ENCODE measurements at regions not wholly inside any gene's neighbourhood (a gene's known extent, or its start where the extent isn't known, plus 50 kb on each side); places are given as distances from the start of the nearest gene placed in this dataset.
"Not testable (repeated sequence)": the region's sequence is repeated elsewhere in the genome, so short reads cannot be mapped to it uniquely, and the experiment has no call there.

- no peak overlapping the region for H3K4me3 ChIP-seq (ENCODE audit: low read length)
- DNase-seq (ENCODE audit: low read depth) = no peak
- TF ChIP-seq CTCF (IDR thresholded peaks at IDR 0.05; ENCODE audit: insufficient read depth, low read depth, low read length, missing control alignments) = no peak
Measured at GRCh38 chr2:39922679-39923405, 143.8 kb upstream of the THUMPD2 start.

- TF ChIP-seq CTCF (IDR thresholded peaks at IDR 0.05; ENCODE audit: insufficient read depth, low read depth, low read length, missing control alignments) = no peak
- H3K4me3 ChIP-seq (ENCODE audit: low read length) = no peak overlapping the region
- DNase-seq (ENCODE audit: low read depth) = no peak
Measured at GRCh38 chr2:39920307-39920801, 141.3 kb upstream of the THUMPD2 start.

- TF ChIP-seq CTCF (IDR thresholded peaks at IDR 0.05; ENCODE audit: insufficient read depth, low read depth, low read length, missing control alignments) = no peak
- DNase-seq (ENCODE audit: low read depth) = no peak
Measured at GRCh38 chr2:39919511-39920306, 140.7 kb upstream of the THUMPD2 start.

GRCh38 chr2:39918886-39919285 is 139.8 kb upstream of the THUMPD2 start:
- H3K4me3 ChIP-seq (ENCODE audit: low read length) = no peak overlapping the region
- DNase-seq (ENCODE audit: low read depth) = no peak
- no peak for TF ChIP-seq CTCF (IDR thresholded peaks at IDR 0.05; ENCODE audit: insufficient read depth, low read depth, low read length, missing control alignments)

More at GRCh38 chr2:39919511-39920306, 140.7 kb upstream of the THUMPD2 start:
- no peak overlapping the region for H3K4me3 ChIP-seq (ENCODE audit: low read length)

GRCh38 chr2:39917371-39917770 is 138.3 kb upstream of the THUMPD2 start:
- not testable (repeated sequence) for DNase-seq (ENCODE audit: low read depth); H3K4me3 ChIP-seq (ENCODE audit: low read length)

- no peak for TF ChIP-seq CTCF (IDR thresholded peaks at IDR 0.05; ENCODE audit: insufficient read depth, low read depth, low read length, missing control alignments)
- no peak overlapping the region for H3K4me3 ChIP-seq (ENCODE audit: low read length)
- no peak for DNase-seq (ENCODE audit: low read depth)
Measured at GRCh38 chr2:39914949-39915348, 135.9 kb upstream of the THUMPD2 start.

GRCh38 chr2:39913648-39914461 is 134.8 kb upstream of the THUMPD2 start:
- TF ChIP-seq CTCF (IDR thresholded peaks at IDR 0.05; ENCODE audit: insufficient read depth, low read depth, low read length, missing control alignments) = peak; percentile 84
- no peak overlapping the region for H3K4me3 ChIP-seq (ENCODE audit: low read length)
- peak; percentile 77 for DNase-seq (ENCODE audit: low read depth)
